NT2/D1 (cell line): ENCODE measurements at regions not wholly inside any gene's neighbourhood (a gene's known extent, or its start where the extent isn't known, plus 50 kb on each side); places are given as distances from the start of the nearest gene placed in this dataset.
"Not testable (repeated sequence)": the region's sequence is repeated elsewhere in the genome, so short reads cannot be mapped to it uniquely, and the experiment has no call there.

Experiments
- SUZ12 ChIP-seq: IDR thresholded peaks from 2 replicates; pipeline ENCODE4 v1.6.1; 2011; ENCODE audit not compliant: insufficient read length, insufficient read depth; ENCODE audit errors: extremely low read depth
- YY1 ChIP-seq: IDR thresholded peaks from 2 replicates; pipeline ENCODE4 v1.6.1; 2011; ENCODE audit not compliant: insufficient read length, insufficient read depth
- ZNF274 ChIP-seq: IDR thresholded peaks from 2 replicates; pipeline ENCODE4 v1.6.1; 2011; ENCODE audit warnings: mild to moderate bottlenecking, low read depth, low read length

GRCh38 chr16:88178896-88179295 is 203.9 kb upstream of the ZNF469 start:
- TF ChIP-seq ZNF274, YY1, SUZ12: not testable (repeated sequence)
